ENCODE measurements at regions not wholly inside any gene's neighbourhood (a gene's known extent, or its start where the extent isn't known, plus 50 kb on each side); places are given as distances from the start of the nearest gene placed in this dataset.

DNA sequence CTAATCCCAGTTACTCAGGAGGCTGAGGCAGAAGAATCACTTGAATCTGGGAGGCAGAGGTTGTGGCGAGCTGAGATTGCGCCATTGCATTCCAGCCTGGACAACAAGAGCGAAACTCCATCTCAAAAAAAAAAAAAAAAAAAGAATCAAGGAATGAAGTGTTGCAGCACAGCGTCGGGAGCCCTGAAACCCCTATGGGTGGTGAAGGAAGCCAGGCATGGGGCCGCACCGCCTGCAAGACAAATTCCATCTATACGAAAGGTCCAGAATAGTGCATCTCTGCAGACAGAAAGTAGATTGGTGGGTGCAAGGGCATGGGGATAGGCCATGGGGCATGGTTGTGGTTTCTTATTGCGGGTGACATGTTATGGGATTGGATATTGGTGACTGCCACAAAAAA lies 98.6 kb upstream of the PRR20G start:
- TF ChIP-seq, protein P1, sequence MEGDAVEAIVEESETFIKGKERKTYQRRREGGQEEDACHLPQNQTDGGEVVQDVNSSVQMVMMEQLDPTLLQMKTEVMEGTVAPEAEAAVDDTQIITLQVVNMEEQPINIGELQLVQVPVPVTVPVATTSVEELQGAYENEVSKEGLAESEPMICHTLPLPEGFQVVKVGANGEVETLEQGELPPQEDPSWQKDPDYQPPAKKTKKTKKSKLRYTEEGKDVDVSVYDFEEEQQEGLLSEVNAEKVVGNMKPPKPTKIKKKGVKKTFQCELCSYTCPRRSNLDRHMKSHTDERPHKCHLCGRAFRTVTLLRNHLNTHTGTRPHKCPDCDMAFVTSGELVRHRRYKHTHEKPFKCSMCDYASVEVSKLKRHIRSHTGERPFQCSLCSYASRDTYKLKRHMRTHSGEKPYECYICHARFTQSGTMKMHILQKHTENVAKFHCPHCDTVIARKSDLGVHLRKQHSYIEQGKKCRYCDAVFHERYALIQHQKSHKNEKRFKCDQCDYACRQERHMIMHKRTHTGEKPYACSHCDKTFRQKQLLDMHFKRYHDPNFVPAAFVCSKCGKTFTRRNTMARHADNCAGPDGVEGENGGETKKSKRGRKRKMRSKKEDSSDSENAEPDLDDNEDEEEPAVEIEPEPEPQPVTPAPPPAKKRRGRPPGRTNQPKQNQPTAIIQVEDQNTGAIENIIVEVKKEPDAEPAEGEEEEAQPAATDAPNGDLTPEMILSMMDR (IDR thresholded peaks at IDR 0.05): no peak
- TF ChIP-seq, protein P2, sequence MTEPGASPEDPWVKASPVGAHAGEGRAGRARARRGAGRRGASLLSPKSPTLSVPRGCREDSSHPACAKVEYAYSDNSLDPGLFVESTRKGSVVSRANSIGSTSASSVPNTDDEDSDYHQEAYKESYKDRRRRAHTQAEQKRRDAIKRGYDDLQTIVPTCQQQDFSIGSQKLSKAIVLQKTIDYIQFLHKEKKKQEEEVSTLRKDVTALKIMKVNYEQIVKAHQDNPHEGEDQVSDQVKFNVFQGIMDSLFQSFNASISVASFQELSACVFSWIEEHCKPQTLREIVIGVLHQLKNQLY (CRISPR knock-in tag; IDR thresholded peaks at IDR 0.05): no peak
- TF ChIP-seq JUN (CRISPR knock-in tag; IDR thresholded peaks at IDR 0.05) (no peak), RELA (CRISPR knock-in tag; IDR thresholded peaks at IDR 0.05; ENCODE audit: borderline replicate concordance) (no peak), ZNF219 (CRISPR knock-in tag; IDR thresholded peaks at IDR 0.05; ENCODE audit: borderline replicate concordance) (no peak), ZNF138 (CRISPR knock-in tag; conservative IDR thresholded peaks at IDR 0.05) (no peak), SMAD3 (CRISPR knock-in tag; IDR thresholded peaks at IDR 0.05; ENCODE audit: borderline replicate concordance) (no peak), ZNF671 (CRISPR knock-in tag; IDR thresholded peaks at IDR 0.05) (no peak), FOXJ3 (CRISPR knock-in tag; IDR thresholded peaks at IDR 0.05; ENCODE audit: borderline replicate concordance) (no peak)
- TF ChIP-seq, protein P3, sequence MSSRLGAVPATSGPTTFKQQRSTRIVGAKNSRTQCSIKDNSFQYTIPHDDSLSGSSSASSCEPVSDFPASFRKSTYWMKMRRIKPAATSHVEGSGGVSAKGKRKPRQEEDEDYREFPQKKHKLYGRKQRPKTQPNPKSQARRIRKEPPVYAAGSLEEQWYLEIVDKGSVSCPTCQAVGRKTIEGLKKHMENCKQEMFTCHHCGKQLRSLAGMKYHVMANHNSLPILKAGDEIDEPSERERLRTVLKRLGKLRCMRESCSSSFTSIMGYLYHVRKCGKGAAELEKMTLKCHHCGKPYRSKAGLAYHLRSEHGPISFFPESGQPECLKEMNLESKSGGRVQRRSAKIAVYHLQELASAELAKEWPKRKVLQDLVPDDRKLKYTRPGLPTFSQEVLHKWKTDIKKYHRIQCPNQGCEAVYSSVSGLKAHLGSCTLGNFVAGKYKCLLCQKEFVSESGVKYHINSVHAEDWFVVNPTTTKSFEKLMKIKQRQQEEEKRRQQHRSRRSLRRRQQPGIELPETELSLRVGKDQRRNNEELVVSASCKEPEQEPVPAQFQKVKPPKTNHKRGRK (CRISPR knock-in tag; IDR thresholded peaks at IDR 0.05; ENCODE audit: borderline replicate concordance): no peak
- TF ChIP-seq, protein P4, sequence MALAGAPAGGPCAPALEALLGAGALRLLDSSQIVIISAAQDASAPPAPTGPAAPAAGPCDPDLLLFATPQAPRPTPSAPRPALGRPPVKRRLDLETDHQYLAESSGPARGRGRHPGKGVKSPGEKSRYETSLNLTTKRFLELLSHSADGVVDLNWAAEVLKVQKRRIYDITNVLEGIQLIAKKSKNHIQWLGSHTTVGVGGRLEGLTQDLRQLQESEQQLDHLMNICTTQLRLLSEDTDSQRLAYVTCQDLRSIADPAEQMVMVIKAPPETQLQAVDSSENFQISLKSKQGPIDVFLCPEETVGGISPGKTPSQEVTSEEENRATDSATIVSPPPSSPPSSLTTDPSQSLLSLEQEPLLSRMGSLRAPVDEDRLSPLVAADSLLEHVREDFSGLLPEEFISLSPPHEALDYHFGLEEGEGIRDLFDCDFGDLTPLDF (CRISPR knock-in tag; IDR thresholded peaks at IDR 0.05): no peak
- TF ChIP-seq, protein P5, sequence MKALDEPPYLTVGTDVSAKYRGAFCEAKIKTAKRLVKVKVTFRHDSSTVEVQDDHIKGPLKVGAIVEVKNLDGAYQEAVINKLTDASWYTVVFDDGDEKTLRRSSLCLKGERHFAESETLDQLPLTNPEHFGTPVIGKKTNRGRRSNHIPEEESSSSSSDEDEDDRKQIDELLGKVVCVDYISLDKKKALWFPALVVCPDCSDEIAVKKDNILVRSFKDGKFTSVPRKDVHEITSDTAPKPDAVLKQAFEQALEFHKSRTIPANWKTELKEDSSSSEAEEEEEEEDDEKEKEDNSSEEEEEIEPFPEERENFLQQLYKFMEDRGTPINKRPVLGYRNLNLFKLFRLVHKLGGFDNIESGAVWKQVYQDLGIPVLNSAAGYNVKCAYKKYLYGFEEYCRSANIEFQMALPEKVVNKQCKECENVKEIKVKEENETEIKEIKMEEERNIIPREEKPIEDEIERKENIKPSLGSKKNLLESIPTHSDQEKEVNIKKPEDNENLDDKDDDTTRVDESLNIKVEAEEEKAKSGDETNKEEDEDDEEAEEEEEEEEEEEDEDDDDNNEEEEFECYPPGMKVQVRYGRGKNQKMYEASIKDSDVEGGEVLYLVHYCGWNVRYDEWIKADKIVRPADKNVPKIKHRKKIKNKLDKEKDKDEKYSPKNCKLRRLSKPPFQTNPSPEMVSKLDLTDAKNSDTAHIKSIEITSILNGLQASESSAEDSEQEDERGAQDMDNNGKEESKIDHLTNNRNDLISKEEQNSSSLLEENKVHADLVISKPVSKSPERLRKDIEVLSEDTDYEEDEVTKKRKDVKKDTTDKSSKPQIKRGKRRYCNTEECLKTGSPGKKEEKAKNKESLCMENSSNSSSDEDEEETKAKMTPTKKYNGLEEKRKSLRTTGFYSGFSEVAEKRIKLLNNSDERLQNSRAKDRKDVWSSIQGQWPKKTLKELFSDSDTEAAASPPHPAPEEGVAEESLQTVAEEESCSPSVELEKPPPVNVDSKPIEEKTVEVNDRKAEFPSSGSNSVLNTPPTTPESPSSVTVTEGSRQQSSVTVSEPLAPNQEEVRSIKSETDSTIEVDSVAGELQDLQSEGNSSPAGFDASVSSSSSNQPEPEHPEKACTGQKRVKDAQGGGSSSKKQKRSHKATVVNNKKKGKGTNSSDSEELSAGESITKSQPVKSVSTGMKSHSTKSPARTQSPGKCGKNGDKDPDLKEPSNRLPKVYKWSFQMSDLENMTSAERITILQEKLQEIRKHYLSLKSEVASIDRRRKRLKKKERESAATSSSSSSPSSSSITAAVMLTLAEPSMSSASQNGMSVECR (CRISPR knock-in tag; IDR thresholded peaks at IDR 0.05; ENCODE audit: borderline replicate concordance): no peak

All from WTC11 (cell line).